GM12892 (cell line): ENCODE measurements at regions not wholly inside any gene's neighbourhood (a gene's known extent, or its start where the extent isn't known, plus 50 kb on each side); places are given as distances from the start of the nearest gene placed in this dataset.

Experiments used
- POLR2A ChIP-seq: IDR thresholded peaks from 2 replicates; pipeline ENCODE4 v1.6.1; 2011; ENCODE audit warnings: low read depth, low read length, control low read depth
- POLR2AphosphoS5 ChIP-seq: IDR thresholded peaks from 2 replicates; pipeline ENCODE4 v1.6.1; 2011; ENCODE audit warnings: low read depth, low read length, control low read depth
- TAF1 ChIP-seq: IDR thresholded peaks from 2 replicates; pipeline ENCODE4 v1.6.1; 2011; ENCODE audit warnings: low read depth, mild to moderate bottlenecking, control low read depth, low read length, borderline replicate concordance

DNA sequence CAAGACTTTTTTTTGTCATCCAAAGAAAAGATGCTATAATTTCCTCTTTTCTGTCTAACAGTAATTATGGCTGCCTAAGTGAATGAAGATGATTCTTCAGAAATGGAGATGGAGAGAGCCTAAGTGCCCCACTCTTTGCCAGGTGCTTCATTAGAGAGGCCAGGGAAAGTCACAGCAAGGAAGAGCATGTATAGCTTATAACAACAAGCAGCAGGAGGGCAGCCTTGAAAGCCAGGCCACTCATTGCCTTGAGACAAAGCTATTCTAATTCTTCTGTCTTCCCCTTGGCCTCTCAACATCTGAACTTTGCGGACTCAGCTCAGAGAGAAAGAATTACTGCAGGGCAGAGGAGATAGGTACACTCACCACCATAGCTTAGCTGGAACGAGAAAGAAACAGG lies 112.0 kb upstream of the ZNF366 start:
- TF ChIP-seq POLR2A (no peak), TAF1 (no peak), POLR2AphosphoS5 (no peak)
